ENCODE measurements at regions not wholly inside any gene's neighbourhood (a gene's known extent, or its start where the extent isn't known, plus 50 kb on each side); places are given as distances from the start of the nearest gene placed in this dataset.

GRCh38 chr5:156199045-156199444 lies 127.9 kb upstream of the SGCD start:
- TF ChIP-seq CTCF (IDR thresholded peaks at IDR 0.05; ENCODE audit: control insufficient read depth, extremely low read depth, insufficient read depth), result no peak
- DNase-seq (ENCODE audit: low read depth), result no peak
- no peak overlapping the region for H3K4me3 ChIP-seq (ENCODE audit: low read depth, low read length)

- DNase-seq (ENCODE audit: low read depth), result no peak
- H3K4me3 ChIP-seq (ENCODE audit: low read depth, low read length), result no peak overlapping the region
- no peak for TF ChIP-seq CTCF (IDR thresholded peaks at IDR 0.05; ENCODE audit: control insufficient read depth, extremely low read depth, insufficient read depth)
These were observed 125.8 kb upstream of the SGCD start for GRCh38 chr5:156200938-156201787.

GRCh38 chr5:156201788-156202403 lies 125.1 kb upstream of the SGCD start:
- no peak for DNase-seq (ENCODE audit: low read depth)
- no peak overlapping the region for H3K4me3 ChIP-seq (ENCODE audit: low read depth, low read length)
- no peak for TF ChIP-seq CTCF (IDR thresholded peaks at IDR 0.05; ENCODE audit: control insufficient read depth, extremely low read depth, insufficient read depth)

- no peak overlapping the region for H3K4me3 ChIP-seq (ENCODE audit: low read depth, low read length)
- no peak for TF ChIP-seq CTCF (IDR thresholded peaks at IDR 0.05; ENCODE audit: control insufficient read depth, extremely low read depth, insufficient read depth)
- no peak for DNase-seq (ENCODE audit: low read depth)
These were observed 118.7 kb upstream of the SGCD start for GRCh38 chr5:156208271-156208670.

- H3K4me3 ChIP-seq (ENCODE audit: low read depth, low read length), result no peak overlapping the region
- DNase-seq (ENCODE audit: low read depth), result no peak
- TF ChIP-seq CTCF (IDR thresholded peaks at IDR 0.05; ENCODE audit: control insufficient read depth, extremely low read depth, insufficient read depth), result no peak
These were observed 108.4 kb upstream of the SGCD start for GRCh38 chr5:156218367-156219158.

GRCh38 chr5:156219483-156220005 lies 107.4 kb upstream of the SGCD start:
- DNase-seq (ENCODE audit: low read depth), result no peak
- TF ChIP-seq CTCF (IDR thresholded peaks at IDR 0.05; ENCODE audit: control insufficient read depth, extremely low read depth, insufficient read depth), result no peak
- no peak overlapping the region for H3K4me3 ChIP-seq (ENCODE audit: low read depth, low read length)

All from LNCaP clone FGC (cell line).